RCC 7860 (cell line): ENCODE measurements at regions not wholly inside any gene's neighbourhood (a gene's known extent, or its start where the extent isn't known, plus 50 kb on each side); places are given as distances from the start of the nearest gene placed in this dataset.
"Not testable (repeated sequence)": the region's sequence is repeated elsewhere in the genome, so short reads cannot be mapped to it uniquely, and the experiment has no call there.

Source experiments
- DNase-seq: peaks from one replicate; pipeline ENCODE4 v3.0.0-alpha.2; 2015; ENCODE audit warnings: low spot score
- FAIRE-seq: peaks from 2 replicates; lab custom pipeline; 2012; peaks lifted over from hg19 to GRCh38; lab: Jason Lieb, UNC

DNA sequence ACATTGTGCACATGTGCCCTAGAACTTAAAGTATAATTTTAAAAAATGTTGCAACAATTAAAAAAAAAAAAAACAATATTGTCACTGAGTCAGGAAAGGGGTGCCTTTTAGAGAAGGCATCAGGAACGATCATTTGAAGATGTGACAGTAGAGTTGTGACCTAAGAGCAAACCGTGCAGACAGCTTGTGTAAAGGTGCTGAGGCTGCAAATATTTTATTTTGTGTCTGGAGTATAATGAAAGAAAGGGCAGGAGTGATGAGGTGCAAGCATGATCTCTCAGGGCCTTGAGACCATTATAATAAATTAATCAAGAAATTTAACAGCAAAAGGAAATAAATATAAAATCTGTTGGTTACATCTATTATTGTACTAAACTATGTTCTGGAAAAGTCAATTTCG, 1219.7 kb downstream of the OLFM4 start:
- FAIRE-seq (no peak), DNase-seq (no peak)

DNA sequence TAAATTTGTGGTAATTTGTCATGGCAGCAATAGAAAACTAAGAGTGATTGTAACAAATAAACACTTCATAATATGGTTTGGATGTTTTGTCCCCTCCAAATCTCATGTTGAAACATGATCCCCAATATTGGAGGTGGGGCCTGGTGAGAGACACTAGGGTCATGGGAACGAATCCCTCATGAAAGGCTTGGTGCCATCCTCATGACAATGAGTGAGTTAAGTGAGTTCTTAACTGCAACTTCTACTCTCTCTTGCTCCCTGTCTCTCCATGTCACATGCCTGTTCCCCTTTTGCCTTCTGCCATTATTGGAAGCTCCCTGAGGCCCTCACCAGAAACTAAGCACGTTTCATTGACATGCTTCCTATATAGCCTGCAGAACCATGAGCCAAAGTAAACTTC, 1233.2 kb downstream of the OLFM4 start:
- no peak for FAIRE-seq
- DNase-seq: no peak

DNA sequence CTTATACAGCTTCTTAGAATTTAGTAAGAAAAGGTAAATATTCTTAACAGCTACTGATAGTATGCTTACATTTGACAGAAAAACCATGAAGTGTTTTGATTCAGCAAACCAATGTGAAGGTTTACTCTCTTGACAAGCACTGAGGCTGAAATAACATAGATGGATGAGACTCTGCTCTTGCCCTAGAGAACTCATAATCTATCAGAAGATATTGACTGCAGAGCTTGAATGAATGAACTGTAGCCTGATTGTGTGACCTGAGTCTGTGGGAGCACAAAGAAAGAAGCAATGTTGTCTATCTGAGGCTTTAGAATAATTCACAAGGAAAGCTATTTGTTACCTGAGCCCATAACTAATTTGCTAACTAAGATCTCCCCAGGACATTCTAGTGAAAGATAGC, 1235.3 kb downstream of the OLFM4 start:
- no peak for DNase-seq
- FAIRE-seq: no peak

DNA sequence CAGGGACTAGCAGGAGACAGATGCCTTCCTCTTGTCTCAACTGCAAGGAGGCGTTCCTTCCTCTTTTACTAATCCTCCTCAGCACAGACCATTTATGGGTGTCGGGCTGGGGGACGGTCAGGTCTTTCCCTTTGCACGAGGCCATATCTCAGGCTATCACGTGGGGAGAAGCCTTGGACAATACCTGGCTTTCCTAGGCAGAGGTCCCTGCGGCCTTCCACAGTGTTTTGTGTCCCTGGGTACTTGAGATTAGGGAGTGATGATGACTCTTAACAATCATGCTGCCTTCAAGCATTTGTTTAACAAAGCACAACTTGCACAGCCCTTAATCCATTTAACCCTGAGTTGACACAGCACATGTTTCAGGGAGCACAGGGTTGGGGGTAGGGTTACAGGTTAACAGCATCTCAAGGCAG, 1238.6 kb downstream of the OLFM4 start:
- not testable (repeated sequence) for DNase-seq, FAIRE-seq

DNA sequence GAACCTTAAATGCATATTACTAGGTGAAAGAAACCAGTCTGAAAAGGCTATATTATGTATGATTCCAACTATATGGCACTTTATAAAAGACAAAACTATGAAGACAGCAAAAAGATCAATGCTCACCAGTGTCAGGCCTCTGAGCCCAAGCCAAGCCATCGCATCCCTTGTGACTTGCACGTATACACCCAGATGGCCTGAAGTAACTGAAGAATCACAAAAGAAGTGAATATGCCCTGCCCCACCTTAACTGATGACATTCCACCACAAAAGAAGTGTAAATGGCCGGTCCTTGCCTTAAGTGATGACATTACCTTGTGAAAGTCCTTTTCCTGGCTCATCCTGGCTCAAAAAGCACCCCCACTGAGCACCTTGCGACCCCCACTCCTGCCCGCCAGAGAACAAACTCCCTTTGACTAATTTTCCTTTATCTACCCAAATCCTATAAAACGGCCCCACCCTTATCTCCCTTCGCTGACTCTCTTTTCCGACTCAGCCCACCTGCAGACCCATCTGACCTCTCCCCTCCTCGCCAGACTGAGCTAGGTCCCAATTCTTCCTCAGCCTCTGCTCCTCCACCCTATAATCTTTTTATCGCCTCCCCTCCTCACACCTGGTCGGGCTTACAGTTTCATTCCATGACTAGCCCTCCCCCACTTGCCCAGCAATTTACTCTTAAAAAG, 1239.5 kb downstream of the OLFM4 start:
- not testable (repeated sequence) for DNase-seq, FAIRE-seq

DNA sequence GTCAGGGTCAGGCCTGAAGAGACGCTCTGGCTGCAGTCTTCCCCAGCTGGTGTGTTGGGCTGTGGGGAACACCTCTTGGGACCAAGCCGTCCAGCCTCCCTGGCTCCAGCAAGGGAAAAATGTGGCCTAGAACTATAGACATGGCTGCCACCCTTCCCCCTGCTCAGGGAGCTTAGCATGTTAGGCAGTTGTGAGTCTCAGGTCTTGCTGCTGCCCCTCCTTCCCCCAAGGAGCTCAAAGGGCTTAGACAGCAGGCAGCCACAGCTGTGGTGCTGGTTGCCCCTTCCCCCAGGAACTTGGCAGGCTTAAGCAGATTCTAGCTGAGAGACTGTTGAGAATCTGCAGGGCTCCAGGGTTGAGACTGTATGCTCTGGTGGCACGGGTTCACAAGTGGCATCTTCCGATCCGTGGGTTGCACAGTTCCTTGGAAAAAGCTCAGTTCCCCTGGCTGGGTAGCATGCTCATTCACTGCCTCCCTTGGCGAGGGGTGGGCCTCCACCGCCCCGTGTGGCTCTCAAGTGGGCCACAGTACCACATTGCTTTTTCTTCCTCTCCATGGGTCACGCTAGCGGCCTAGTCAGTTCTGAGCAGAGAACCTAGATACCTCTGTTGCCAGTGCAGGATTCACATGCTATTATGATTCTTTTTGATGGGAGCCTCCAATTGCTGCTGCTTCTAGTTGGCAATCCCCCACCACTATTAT, 1258.6 kb downstream of the OLFM4 start:
- FAIRE-seq (no peak), DNase-seq (no peak)

DNA sequence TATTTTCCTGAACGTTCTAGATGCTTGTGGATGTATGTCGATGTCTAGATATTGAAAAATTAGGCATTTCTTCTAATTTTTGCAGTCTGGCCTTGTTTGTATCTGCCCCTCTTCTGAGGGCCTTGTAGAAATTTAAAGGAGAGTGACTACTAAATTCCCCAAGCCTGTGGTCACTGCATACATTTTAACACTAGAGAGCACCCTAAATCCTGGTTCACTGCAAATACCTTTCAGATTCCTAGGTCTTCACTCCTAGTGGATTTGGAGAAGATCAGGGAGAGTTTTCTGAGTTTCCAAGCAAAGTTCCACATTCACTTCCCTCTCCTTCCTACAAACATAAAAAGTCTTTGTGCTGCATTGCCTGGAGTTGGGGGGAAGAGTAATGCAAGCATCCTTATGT, 1272.5 kb downstream of the OLFM4 start:
- FAIRE-seq: no peak
- no peak for DNase-seq

DNA sequence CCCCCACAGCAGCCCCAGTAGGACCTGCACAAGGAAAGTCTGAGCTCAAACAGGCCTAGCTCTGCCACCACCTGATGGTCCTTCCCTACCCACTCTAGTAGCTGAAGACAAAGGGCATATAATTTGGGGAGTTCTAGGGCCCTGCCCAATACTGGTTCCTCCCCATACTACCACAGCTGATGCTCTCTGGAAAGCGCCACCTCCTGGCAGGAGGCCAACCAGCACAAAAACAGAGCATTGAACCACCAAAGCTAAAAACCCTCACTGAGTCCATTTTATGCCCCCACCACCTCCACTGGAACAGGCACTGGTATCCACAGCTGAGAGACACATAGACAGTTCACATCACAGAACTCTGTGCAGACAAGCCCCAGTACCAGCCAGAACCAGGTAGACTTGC, 1276.8 kb downstream of the OLFM4 start:
- DNase-seq (no peak), FAIRE-seq (no peak)

DNA sequence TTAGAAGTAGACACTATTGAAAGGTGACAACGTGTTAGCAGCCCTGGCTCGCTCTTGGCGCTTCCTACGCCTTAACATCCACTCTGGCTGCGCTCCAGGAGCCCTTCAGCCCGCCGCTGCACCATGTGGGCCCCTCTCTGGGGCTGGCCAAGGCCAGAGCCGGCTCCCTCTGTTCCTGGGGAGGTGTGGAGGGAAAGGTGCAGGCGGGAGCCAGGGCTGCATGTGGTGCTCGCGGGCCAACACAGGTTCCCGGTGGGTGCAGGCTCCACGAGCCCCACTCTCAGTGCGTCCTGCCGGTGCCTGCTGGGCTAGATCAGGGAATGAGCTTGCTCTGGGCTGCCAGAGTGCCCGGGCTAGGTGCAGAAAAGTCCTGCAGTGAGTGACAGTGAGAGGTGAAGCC, 1284.3 kb downstream of the OLFM4 start:
- FAIRE-seq: no peak
- no peak for DNase-seq

DNA sequence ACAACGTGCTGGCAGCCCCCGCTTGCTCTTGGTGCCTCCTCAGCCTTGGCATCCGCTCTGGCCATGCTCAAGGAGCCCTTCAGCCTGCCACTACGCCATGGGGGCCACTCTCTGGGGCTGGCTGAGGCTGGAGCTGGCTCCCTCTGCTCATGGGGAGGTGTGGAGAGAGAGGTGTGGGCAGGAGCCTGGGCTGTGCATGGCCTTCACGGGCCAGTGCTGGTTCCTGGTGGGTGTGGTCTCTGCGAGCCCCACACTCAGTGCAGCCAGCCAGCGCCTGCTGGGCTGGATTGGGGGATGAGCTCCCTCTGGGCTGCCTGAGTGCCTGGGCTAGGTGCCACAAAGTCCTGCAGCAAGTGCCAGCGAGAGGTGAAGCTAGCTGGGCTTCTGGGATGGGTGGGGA, 1289.1 kb downstream of the OLFM4 start:
- DNase-seq (no peak), FAIRE-seq (no peak)

DNA sequence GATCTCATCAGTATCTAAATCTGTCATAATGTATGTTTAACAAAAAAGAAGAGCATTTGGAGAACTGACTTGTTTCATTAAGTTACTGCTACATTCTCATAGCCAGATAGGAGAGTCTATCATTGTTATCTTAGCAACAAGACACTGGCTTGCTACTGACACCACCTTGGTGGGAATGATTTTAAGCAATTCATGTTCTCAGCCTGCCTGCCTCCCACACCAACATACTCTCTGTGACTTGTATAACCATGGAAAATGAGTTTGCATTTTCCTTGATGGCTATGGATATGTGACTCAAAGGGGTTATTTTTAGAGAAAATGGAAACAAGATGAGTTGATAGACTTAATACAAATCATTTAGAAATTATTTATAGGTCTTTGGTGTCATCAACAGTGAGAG, 1308.9 kb downstream of the OLFM4 start:
- DNase-seq (no peak), FAIRE-seq (no peak)

DNA sequence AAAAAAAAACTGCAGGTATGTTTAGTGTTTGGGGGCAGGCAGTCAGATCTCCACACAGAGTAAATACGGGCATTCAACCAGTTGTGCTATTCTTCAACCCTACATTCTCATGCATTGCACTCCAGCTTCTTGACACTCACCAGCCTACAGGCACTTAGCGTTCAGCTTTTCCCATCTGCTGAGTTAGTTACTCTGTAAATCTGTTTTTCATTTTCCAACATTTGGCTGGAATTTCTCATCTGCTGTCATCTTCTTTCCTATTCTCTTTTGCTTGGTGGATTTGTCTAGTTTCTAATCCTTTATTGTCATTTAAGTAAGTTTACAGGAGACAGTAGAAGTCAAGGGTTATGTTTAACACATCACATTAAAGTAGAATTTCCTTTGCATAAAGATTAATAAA, 1318.9 kb downstream of the OLFM4 start:
- DNase-seq (no peak), FAIRE-seq (no peak)

DNA sequence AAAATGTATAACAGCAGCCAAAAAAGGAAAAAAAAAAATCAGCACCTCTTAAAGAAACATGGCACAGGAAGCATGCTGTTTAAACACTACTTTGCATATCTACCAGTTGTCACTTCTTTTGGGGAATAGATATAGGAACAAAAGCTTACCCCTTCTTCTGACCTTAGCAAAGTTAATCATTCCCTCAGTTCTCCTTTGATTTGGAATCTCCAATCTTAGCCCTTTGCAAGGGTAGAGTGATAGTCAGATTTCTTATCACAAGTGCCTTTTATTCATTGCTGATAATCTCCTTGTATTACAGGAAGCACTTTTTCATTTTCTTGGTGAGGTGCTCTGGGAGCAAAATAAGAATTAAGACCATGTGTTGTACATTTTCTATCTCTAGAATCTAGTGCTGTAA, 1327.6 kb downstream of the OLFM4 start:
- FAIRE-seq (no peak), DNase-seq (no peak)

DNA sequence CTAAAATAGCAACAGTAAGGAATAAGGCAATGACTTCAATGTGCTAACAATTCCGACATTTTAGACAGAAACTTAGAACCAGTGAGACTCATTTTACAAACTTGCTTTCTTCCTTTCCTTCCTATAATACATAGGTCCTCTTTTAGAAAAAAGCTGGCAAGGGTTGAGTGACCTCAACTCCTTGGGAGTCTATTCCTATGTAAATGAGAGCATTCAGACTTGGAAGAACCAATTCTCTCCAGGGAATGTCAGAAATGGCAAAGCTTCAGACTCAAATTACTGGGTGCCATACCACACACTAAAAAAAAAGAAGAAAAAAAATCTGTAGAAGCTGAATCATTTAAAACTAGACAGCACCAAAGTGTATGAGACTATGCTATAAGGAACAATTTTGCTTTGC, 1328.2 kb downstream of the OLFM4 start:
- no peak for FAIRE-seq
- no peak for DNase-seq

DNA sequence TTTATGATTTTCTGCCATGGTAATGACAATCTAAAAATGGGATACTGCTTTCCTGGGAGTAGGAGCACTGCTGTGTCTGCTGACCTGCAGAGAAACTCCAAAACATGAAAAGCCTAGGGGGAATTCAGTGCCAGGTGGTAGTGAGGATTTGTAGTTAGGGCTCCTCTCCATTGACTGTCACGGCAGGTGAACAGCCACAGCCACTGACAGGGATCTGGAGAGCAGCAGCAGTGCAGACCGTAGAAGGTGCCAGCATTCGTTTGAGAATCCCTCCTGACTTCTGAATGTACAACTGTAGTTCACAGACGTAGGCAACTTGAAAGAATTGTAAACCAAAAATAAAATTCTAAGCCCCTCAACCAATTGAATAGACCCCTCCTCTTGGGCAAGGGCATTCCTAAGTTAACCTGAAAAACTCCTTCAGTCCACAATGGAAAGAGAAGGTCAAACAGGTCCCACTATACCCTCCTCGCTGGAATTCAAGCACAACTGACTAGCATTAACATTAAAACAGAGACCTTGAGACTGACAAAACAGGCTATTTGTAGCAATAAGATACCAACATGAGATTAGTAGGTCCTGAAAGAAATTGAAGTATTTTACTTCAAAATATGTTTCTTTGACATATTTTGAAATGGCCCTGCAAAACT, 1328.8 kb downstream of the OLFM4 start:
- FAIRE-seq: no peak
- DNase-seq: no peak

DNA sequence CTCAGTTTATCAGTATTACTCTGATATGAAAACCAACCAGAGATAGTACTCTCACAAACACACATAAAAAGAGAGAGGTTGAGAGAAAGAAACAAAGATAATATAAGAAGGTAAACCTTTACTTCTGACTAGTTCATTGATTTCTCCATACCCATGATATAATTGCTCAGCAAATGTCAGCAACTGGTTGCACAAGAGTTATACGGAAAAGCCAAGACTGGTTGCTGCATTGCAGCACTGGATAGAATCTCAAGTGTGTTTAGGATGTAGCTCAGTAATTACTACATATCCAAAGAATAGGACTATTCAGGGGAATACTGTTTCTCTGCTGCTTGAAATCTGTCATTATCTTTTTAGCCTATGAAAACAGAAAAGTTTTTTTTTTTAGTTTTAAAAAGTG, 1332.8 kb downstream of the OLFM4 start:
- DNase-seq (no peak), FAIRE-seq (no peak)

DNA sequence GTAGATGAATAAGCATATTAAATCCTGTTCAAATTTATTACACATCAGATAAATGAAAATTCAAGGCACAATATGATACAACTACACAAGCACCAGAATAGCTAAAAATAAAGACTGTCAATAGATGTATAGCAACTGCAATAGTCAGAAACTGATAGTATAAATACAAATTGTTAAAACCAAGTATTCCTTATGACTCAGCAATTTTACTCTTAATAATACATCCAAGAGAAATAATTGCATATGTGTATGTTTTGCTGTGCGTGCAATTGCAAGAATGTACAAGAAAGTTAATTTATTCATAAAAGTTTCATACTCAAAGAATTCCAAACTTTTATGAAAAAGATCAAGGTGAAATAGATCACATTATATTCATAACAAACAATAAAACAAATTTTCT, 1338.1 kb downstream of the OLFM4 start:
- DNase-seq (no peak), FAIRE-seq (no peak)

DNA sequence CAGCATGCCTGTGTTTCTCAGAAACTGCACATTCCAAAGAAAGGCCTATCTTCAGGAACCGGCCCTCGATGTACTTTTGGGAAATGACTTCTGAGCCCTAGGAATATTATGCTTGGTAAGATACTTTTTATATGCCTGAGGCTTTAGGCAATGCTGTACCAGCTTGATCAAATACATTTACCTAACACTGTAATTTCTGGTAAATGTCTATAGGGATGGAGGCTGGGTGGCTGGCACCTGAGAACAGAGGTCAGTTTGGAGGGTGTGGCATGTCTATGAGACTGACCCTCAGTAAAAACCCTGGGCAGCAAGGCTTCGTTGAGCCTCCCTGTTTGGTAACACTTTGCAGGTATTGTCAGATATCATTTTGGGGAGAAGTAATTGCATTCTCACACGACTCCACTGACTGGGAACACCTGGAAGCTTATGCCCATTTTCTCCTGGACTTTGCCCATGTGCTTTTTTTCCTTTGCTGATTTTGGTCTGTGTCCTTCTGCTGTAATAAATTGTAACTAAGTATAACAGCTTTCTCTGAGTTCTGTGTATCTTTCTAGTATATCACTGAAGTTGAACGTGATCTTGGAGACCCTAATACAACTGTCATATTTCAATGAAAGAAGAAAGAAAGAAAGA, 1339.1 kb downstream of the OLFM4 start:
- no peak for FAIRE-seq
- no peak for DNase-seq

DNA sequence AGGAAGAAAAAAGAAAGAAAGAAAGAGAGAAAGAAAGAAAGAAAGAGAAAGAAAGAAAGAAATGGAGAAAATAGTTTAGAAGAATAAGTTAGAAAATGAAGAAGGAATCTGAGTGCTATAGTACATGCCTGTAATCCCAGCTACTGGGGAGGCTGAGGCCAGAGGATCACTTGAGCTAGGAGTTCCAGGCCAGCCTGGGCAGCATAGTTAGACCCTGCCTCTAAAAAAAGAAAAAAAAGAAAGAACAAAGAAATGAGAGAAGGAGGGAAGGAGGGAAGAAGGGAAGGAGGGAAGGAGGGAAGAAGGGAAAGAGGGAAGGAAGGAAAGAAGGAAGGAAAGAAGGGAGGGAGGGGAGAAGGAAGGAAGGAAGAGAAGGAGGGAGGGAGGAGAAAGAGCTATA, 1339.8 kb downstream of the OLFM4 start:
- no peak for FAIRE-seq

DNA sequence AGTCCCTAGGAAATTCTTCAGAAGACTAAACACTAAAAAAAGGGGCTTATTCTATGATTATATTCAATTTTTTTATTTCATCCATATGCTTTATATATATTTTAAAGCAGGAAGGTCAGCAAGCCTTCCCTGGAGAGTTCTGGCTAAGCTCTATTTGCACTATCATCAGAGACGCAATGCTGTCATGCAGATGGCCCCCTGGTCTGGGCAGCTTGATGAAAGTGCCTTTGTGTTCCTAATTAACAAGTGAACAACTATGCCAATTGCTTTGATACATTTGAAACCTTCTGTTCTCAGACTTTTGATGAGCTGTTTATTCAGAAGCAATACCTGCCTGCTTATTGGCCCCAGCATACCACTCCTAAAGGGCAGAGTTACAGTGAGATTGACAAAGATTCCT, 1344.6 kb downstream of the OLFM4 start:
- DNase-seq: no peak
- no peak for FAIRE-seq

More for the DNA sequence above, 1339.8 kb downstream of the OLFM4 start:
- DNase-seq: no peak

DNA sequence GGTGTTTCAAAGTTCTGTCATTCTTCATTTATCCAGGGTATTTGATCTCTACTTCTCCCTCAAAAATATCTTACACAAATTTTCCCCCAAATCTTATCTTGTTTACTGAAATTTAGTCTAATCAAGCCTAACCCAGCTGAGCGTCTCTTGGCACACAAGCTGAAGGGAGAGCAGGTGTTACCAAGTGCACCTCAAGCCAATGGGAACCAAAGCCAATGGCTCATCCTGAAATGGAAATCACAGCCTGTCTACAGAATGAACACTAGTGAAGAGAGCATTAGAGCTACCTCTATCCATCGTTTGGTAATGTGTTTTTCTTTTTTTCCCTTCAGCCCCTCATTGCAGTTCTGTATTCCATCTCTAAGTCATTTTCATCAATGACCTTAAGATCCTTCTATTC, 1350.8 kb downstream of the OLFM4 start:
- FAIRE-seq: no peak
- DNase-seq: no peak

DNA sequence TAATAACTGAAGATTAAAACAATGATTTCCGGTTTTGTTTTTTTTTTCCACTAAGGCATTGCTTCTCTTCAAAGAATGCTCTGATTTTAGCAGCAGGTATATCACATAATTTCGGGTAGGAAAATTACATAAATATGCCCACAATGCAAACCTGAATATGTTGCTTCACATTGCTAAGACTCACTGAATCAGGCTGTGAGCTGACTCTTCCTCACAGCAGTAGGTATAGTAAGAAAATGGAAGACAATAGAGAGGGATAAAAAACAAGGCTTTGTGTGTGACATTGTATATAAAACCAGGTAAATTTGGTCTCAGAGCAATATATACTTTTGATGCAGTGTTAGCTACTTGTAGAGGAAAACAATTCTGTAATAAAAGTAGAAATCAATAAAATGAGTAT, 1355.0 kb downstream of the OLFM4 start:
- no peak for DNase-seq
- no peak for FAIRE-seq
